ENCODE measurements at regions not wholly inside any gene's neighbourhood (a gene's known extent, or its start where the extent isn't known, plus 50 kb on each side); places are given as distances from the start of the nearest gene placed in this dataset.
"Not testable (repeated sequence)": the region's sequence is repeated elsewhere in the genome, so short reads cannot be mapped to it uniquely, and the experiment has no call there.

DNA sequence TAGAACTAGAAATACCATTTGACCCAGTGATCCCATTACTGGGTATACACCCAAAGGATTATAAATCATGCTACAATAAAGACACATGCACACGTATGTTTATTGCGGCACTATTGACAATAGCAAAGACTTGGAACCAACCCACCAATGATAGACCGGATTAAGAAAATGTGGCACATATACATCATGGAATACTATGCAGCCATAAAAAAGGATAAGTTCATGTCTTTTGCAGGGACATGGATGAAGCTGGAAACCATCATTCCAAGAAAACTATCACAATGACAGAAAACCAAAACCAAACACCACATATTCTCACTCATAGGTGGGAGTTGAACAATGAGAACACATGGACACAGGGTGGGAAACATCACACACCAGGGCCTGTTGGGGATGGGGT, 85.0 kb downstream of the IGLL5 start:
- TF ChIP-seq, protein P1, sequence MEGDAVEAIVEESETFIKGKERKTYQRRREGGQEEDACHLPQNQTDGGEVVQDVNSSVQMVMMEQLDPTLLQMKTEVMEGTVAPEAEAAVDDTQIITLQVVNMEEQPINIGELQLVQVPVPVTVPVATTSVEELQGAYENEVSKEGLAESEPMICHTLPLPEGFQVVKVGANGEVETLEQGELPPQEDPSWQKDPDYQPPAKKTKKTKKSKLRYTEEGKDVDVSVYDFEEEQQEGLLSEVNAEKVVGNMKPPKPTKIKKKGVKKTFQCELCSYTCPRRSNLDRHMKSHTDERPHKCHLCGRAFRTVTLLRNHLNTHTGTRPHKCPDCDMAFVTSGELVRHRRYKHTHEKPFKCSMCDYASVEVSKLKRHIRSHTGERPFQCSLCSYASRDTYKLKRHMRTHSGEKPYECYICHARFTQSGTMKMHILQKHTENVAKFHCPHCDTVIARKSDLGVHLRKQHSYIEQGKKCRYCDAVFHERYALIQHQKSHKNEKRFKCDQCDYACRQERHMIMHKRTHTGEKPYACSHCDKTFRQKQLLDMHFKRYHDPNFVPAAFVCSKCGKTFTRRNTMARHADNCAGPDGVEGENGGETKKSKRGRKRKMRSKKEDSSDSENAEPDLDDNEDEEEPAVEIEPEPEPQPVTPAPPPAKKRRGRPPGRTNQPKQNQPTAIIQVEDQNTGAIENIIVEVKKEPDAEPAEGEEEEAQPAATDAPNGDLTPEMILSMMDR (IDR thresholded peaks at IDR 0.05), result not testable (repeated sequence)
- TF ChIP-seq POLR2AphosphoS5, TCF7L2 (IDR thresholded peaks at IDR 0.05; ENCODE audit: low read depth, low read length): not testable (repeated sequence)
